ENCODE measurements at regions not wholly inside any gene's neighbourhood (a gene's known extent, or its start where the extent isn't known, plus 50 kb on each side); places are given as distances from the start of the nearest gene placed in this dataset.

DNA sequence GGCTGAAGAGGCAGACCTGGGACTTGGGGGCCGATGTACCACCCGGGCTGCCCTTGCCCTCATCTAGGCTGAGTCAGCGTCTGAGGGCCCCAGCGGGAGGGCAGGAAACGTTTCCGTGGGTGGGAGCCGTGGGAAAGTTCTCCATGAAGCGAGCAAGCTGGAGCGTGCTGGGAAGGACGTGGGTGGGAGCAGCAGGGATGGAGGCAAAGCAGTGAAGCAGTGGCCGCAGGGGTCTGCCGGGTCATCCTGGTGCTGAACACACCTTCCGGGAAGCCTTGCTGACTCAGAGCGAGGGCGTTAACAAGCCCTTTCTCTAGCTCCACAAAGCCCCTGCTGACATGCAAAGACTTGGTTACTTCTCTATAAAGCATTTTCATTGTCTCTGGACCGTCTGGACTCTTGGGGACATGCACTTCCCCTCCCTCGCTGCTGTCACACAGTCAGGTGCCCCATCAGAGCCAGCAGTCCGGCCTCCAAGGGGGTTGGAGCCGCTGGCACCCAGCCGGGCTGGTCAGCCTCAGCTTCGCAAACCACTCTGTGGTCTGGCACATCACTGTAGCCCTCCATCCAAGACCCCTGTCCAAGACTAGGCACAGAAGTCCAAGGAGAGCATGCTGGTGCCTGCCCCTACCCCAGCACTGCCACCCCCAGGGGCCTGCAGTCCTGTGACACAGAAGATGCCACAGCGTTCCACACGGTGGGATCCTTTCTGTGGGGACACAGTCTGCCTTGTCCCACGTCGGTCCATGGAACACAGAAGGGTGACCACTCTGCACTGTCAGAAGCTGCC, 115.1 kb upstream of the GPC1 start:
- DNase-seq (ENCODE audit: low read depth): peak; percentile 97
- no peak overlapping the region for H3K4me3 ChIP-seq (ENCODE audit: control insufficient read depth, low read depth, low read length)
- TF ChIP-seq, protein P1, sequence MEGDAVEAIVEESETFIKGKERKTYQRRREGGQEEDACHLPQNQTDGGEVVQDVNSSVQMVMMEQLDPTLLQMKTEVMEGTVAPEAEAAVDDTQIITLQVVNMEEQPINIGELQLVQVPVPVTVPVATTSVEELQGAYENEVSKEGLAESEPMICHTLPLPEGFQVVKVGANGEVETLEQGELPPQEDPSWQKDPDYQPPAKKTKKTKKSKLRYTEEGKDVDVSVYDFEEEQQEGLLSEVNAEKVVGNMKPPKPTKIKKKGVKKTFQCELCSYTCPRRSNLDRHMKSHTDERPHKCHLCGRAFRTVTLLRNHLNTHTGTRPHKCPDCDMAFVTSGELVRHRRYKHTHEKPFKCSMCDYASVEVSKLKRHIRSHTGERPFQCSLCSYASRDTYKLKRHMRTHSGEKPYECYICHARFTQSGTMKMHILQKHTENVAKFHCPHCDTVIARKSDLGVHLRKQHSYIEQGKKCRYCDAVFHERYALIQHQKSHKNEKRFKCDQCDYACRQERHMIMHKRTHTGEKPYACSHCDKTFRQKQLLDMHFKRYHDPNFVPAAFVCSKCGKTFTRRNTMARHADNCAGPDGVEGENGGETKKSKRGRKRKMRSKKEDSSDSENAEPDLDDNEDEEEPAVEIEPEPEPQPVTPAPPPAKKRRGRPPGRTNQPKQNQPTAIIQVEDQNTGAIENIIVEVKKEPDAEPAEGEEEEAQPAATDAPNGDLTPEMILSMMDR (conservative IDR thresholded peaks at IDR 0.05; ENCODE audit: control insufficient read depth, insufficient read depth, low read depth, low read length): no peak

DNA sequence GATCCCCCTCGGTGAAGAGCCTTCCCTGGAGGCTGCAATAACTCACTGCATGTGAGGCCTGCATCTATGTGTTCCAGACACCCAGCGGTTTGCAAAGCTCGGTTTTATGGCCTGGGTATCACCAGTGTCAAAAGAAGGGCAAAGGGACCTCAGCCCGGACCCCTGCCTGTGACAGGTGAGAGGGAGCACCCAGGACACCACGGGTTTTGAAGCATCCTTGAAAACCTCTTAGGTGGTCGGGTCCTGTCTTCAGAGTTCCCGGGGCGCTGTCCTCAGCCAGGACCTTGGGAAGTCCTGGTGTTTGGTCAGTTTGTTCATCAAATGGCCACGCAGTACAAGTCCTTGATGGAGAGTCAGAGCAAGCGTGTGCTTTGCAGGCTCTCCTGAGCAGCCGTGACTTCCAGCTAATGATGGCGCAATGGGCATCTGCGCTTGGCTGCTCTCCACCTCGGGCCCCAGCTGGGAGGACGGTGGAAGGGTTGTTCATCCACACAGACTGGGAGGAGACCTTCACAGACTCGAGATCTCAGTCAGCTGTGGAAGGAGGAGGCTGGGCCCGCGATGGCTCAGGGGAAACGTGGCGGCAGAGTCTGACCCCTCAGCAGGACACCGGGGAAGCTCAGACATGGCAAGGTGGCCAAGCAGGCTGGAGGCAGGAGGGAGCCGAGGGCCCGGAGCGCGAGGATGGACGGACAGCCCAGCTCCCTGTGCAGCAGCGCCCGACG, 113.1 kb upstream of the GPC1 start:
- peak; percentile 63 for DNase-seq (ENCODE audit: low read depth)
- TF ChIP-seq, protein P1 (conservative IDR thresholded peaks at IDR 0.05; ENCODE audit: control insufficient read depth, insufficient read depth, low read depth, low read length): no peak
- H3K4me3 ChIP-seq (ENCODE audit: control insufficient read depth, low read depth, low read length): no peak overlapping the region

DNA sequence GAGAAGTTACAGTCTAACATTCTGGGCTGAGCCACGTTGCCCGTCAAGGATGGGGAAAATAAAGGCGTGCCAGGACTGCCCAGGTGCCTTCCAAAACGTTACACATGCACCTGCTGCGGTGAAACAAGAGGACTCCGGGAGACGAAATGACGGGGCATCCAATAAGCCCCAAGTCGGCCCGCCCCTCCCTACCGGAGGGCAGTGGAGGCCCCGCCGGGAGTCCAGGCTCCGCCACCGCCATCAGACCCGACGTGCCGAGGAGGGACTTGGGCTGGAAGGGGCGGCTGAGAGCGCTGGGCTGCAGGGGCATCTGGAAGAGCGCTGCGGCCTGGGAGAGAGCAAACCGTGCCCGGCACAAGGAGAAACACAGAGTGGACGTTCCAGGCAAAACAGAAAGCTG, 112.5 kb upstream of the GPC1 start:
- no peak for DNase-seq (ENCODE audit: low read depth)
- TF ChIP-seq, protein P1 (conservative IDR thresholded peaks at IDR 0.05; ENCODE audit: control insufficient read depth, insufficient read depth, low read depth, low read length): no peak
- no peak overlapping the region for H3K4me3 ChIP-seq (ENCODE audit: control insufficient read depth, low read depth, low read length)

DNA sequence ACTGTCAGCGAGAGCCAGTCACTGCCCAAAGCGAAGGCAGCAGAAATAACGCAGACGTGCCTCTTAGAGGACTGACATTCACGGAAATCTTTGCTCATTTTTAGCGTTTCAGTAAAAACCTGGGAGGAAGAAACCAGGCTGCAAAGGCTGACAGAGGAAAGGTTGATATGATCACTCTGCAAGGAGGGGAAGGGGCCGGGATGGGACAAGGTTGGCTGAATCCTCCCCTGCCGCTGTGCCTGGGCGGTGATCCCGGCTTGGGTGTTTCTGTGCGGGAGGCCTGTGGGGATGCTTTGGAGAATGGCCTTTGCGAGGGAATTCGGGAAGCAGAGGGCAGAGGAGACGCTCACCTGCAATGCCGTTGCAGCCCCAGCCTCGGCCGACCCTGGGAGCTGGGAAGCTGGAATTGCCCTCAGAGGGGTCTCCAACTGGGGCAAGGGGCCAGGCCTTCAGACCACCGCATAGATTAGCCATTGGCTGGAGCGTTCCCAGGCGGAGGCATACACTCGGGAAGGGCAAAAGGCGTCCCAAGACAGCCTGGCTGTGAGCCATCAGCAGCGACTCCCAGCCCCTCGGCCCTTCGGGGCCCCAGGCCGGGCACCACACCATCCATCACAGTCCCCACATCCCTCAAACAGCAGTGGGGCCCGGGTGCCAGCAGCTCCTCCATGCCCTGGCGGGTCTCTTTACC, 111.7 kb upstream of the GPC1 start:
- H3K4me3 ChIP-seq (ENCODE audit: control insufficient read depth, low read depth, low read length): no peak overlapping the region
- DNase-seq (ENCODE audit: low read depth): no peak
- TF ChIP-seq, protein P1 (conservative IDR thresholded peaks at IDR 0.05; ENCODE audit: control insufficient read depth, insufficient read depth, low read depth, low read length): no peak

DNA sequence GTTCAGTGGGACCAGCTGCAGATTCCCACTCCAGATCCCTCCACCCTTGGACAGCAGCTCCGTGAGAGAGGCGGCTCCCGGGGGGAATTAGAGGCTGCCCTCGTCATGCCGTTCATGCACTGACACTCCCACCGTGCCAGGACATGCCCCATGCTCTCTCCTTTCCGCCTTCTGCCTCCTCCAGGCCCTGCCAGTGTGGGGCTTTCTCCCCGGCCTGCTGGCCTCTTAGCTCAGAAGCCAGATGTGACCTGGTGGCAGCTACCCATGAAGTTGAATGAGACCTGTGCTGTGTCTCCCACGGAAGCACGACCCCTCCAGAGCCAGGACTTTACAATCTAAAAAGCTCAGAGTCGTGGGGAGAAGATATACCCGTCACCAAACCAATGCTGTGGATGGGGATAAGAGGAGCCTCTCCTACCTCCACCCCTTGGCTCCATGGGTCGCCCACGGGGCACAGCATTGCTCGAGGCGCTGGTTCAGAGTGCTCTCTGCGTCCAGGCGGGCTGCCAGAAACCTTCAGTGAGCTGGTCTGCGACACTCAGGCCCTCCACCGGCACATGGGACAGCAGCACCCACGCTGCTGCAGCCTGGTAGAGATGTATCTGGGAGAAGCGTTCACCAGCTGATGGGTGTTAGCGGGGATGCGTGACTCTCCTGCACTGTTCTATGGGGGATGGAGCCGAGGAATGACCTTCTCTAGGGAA, 111.0 kb upstream of the GPC1 start:
- no peak overlapping the region for H3K4me3 ChIP-seq (ENCODE audit: control insufficient read depth, low read depth, low read length)
- DNase-seq (ENCODE audit: low read depth): no peak
- TF ChIP-seq, protein P1 (conservative IDR thresholded peaks at IDR 0.05; ENCODE audit: control insufficient read depth, insufficient read depth, low read depth, low read length): no peak

Data from fibroblast of mammary gland (primary cell).